ENCODE measurements at regions not wholly inside any gene's neighbourhood (a gene's known extent, or its start where the extent isn't known, plus 50 kb on each side); places are given as distances from the start of the nearest gene placed in this dataset.

DNA sequence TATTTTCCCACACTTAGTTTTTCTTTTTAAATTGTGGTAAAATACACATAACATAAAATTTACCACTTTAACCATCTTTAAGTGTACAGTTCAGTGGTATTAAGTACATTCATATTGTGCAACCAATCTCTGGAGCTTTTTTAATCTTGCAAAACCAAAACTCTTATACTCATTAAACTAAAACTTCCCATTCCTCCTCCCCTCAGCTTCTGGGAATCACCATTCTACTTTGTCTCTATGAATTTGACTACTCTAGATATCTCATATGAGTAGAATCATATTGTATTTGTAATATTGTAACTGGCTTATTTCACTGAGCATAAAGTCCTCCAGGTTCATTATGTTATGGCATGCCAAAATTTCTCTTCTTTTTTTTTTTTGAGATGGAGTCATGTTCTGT, 86.4 kb upstream of the JAZF1 start:
- no peaks in the 10 kb centered on the region for H3K36me3 ChIP-seq
- no peak for DNase-seq
- TF ChIP-seq, protein P1, sequence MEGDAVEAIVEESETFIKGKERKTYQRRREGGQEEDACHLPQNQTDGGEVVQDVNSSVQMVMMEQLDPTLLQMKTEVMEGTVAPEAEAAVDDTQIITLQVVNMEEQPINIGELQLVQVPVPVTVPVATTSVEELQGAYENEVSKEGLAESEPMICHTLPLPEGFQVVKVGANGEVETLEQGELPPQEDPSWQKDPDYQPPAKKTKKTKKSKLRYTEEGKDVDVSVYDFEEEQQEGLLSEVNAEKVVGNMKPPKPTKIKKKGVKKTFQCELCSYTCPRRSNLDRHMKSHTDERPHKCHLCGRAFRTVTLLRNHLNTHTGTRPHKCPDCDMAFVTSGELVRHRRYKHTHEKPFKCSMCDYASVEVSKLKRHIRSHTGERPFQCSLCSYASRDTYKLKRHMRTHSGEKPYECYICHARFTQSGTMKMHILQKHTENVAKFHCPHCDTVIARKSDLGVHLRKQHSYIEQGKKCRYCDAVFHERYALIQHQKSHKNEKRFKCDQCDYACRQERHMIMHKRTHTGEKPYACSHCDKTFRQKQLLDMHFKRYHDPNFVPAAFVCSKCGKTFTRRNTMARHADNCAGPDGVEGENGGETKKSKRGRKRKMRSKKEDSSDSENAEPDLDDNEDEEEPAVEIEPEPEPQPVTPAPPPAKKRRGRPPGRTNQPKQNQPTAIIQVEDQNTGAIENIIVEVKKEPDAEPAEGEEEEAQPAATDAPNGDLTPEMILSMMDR (IDR thresholded peaks at IDR 0.05; ENCODE audit: low read depth, low read length), result no peak
- no peaks in the 10 kb centered on the region for H3K9me3 ChIP-seq
- no peaks in the 10 kb centered on the region for H3K27me3 ChIP-seq
- H3K4me1 ChIP-seq, result peaks cover 2% of the 10 kb centered on the region; the same call in 1 of the 2 replicates
- no peak overlapping the region for H3K4me3 ChIP-seq (ENCODE audit: low read depth, low read length)

DNA sequence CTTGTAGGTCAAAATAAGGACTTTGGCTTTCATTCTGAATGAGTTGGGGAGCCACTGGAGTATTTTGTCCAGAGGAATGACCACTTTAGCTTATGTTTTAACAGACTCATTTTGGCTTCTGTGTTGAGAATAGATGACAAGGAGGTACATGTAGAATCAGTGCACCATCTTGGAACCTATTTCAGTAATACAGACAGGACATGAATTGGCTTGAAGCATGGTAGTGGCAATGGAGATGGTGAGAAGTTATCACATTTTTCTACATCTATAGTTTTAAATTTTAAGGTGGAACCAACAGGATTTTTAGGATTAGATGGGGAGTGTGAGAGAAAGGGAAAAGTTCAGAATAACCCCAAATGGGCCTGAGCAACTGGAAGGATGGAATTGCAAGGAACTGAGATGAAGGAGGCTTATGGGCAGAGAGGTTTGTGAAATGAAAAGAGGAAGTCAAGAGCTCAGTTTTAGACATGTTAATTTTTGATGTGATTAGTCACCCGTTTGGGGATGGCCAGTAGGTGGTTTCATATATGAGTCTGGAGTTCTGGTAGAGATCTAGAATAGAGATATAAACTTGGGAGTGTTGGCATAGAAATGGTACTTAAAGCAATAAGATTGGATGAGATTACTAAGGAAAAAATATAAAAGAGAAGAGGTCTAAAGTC, 89.2 kb upstream of the JAZF1 start:
- Histone ChIP-seq H3K36me3 (no peaks in the 10 kb centered on the region), H3K9me3 (no peaks in the 10 kb centered on the region), H3K27me3 (no peaks in the 10 kb centered on the region), H3K4me1 (0 out of 2 replicates have a peak, but pooled peaks cover 2% of the 10 kb centered on the region), H3K4me3 (ENCODE audit: low read depth, low read length) (no peak overlapping the region)
- no peak for DNase-seq
- TF ChIP-seq, protein P1 (IDR thresholded peaks at IDR 0.05; ENCODE audit: low read depth, low read length), result no peak

DNA sequence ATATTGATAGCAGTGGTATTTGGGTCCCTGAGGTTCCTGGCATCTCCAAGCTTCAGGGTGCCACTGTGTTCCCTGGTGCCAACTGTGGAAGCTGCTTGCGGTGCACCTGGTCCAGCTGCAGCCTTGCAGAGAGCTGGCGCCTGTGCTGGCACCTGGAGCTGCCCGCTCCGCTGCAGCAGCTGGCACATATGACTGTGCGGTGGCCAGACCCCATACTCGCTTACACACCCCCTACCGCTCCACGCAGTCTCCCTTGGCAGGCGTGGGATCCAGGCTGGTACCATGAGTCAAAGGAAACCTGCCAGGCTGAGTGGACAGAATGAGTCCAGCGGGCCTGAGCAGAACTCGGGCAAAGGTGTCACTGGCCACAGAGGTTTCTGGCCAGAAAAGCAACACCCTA, 89.9 kb upstream of the JAZF1 start:
- H3K27me3 ChIP-seq, result no peaks in the 10 kb centered on the region
- DNase-seq, result no peak
- H3K4me3 ChIP-seq (ENCODE audit: low read depth, low read length), result no peak overlapping the region
- H3K9me3 ChIP-seq, result no peaks in the 10 kb centered on the region
- H3K4me1 ChIP-seq, result 0 out of 2 replicates have a peak, but pooled peaks cover 2% of the 10 kb centered on the region
- no peaks in the 10 kb centered on the region for H3K36me3 ChIP-seq
- TF ChIP-seq, protein P1 (IDR thresholded peaks at IDR 0.05; ENCODE audit: low read depth, low read length), result no peak

DNA sequence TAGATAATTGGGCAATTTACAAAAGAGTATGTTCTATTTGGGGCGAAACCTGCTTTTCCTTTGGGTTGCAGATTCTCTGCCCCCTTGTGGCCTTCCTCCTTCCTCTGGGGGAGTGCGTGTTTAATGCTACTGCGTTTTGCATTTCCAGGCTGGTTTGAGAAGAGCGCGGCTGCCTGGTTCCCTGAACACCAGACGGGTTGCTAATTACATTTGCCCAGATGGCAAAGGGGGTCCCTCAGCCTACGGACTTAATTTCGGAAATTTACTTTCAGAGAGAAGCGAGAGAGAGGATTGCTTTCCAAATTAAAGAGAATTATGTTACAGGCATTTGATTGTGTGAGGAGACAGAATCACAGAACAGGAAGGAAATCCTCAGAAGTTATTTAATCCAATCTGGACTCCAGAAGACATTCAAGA, 91.9 kb upstream of the JAZF1 start:
- peak overlapping the region; percentile 43 for H3K4me3 ChIP-seq (ENCODE audit: low read depth, low read length)
- H3K27me3 ChIP-seq, result no peaks in the 10 kb centered on the region
- peaks cover 2% of the 10 kb centered on the region; the same call in 1 of the 2 replicates for H3K4me1 ChIP-seq
- no peaks in the 10 kb centered on the region for H3K9me3 ChIP-seq
- H3K36me3 ChIP-seq, result no peaks in the 10 kb centered on the region
- DNase-seq, result peak; percentile 84
- TF ChIP-seq, protein P1 (IDR thresholded peaks at IDR 0.05; ENCODE audit: low read depth, low read length), result peak; percentile 94

GRCh38 chr7:28276298-28276697, 95.7 kb upstream of the JAZF1 start:
- Histone ChIP-seq H3K9me3 (no peaks in the 10 kb centered on the region), H3K4me1 (peaks cover 9% of the 10 kb centered on the region), H3K27me3 (no peaks in the 10 kb centered on the region), H3K36me3 (no peaks in the 10 kb centered on the region), H3K4me3 (ENCODE audit: low read depth, low read length) (no peak overlapping the region)
- no peak for DNase-seq
- TF ChIP-seq, protein P1 (IDR thresholded peaks at IDR 0.05; ENCODE audit: low read depth, low read length), result no peak

GRCh38 chr7:28277364-28277763, 96.8 kb upstream of the JAZF1 start:
- no peaks in the 10 kb centered on the region for H3K36me3 ChIP-seq
- H3K4me3 ChIP-seq (ENCODE audit: low read depth, low read length), result no peak overlapping the region
- TF ChIP-seq, protein P1 (IDR thresholded peaks at IDR 0.05; ENCODE audit: low read depth, low read length), result no peak
- DNase-seq, result no peak
- no peaks in the 10 kb centered on the region for H3K9me3 ChIP-seq
- H3K27me3 ChIP-seq, result no peaks in the 10 kb centered on the region
- H3K4me1 ChIP-seq, result peaks cover 8% of the 10 kb centered on the region
